OCI-LY1 (cell line): ENCODE measurements at regions not wholly inside any gene's neighbourhood (a gene's known extent, or its start where the extent isn't known, plus 50 kb on each side); places are given as distances from the start of the nearest gene placed in this dataset.

Experiments
- H2AFZ ChIP-seq: fragments of 200-600 bp; sonication (generic), shearing (Covaris generic); 2 replicates; pipeline ENCODE4 v1.6.0; 2014; ENCODE audit warnings: antibody characterized with exemption, mild to moderate bottlenecking, low read length
- H3F3A ChIP-seq: fragments of 200-600 bp; sonication (generic), shearing (Covaris generic); 2 replicates; pipeline ENCODE4 v1.6.0; 2014; ENCODE audit warnings: mild to moderate bottlenecking, antibody characterized with exemption, low read length, moderate library complexity; ENCODE audit not compliant: insufficient read depth
- H3K27ac ChIP-seq: fragments of 200-600 bp; sonication (generic); 2 replicates; pipeline ENCODE4 v1.5.1; 2014; ENCODE audit warnings: low read length, mixed run types, mild to moderate bottlenecking, low read depth; ENCODE audit not compliant: poor library complexity, severe bottlenecking
- H3K27me3 ChIP-seq: fragments of 200-600 bp; sonication (generic); 2 replicates; pipeline ENCODE4 v1.6.0; 2014; ENCODE audit warnings: antibody characterized with exemption, mild to moderate bottlenecking, low read length, moderate library complexity; ENCODE audit not compliant: insufficient read depth
- H3K36me3 ChIP-seq: fragments of 200-600 bp; sonication (generic); 2 replicates; pipeline ENCODE4 v1.6.1; 2014; ENCODE audit warnings: mild to moderate bottlenecking, antibody characterized with exemption, low read length, moderate library complexity, mixed read lengths; ENCODE audit not compliant: insufficient read depth
- H3K4me1 ChIP-seq: fragments of 200-600 bp; sonication (generic); 2 replicates; pipeline ENCODE4 v1.5.1; 2014; ENCODE audit warnings: mild to moderate bottlenecking, low read length, moderate library complexity; ENCODE audit not compliant: insufficient read depth, severe bottlenecking
- H3K4me2 ChIP-seq: fragments of 200-600 bp; sonication (generic), shearing (Covaris generic); 2 replicates; pipeline ENCODE4 v1.6.1; 2014; ENCODE audit warnings: low read length
- H3K4me3 ChIP-seq: fragments of 200-600 bp; sonication (generic); 2 replicates; pipeline ENCODE4 v1.5.1; 2014; ENCODE audit warnings: low read length, low read depth, mild to moderate bottlenecking, mixed read lengths; ENCODE audit not compliant: poor library complexity, severe bottlenecking
- H3K79me2 ChIP-seq: fragments of 200-600 bp; shearing (Covaris generic); 2 replicates; pipeline ENCODE4 v1.6.1; 2016; ENCODE audit warnings: mixed run types, low read length, mixed read lengths; ENCODE audit not compliant: insufficient read depth
- H3K9ac ChIP-seq: fragments of 200-600 bp; sonication (generic), shearing (Covaris generic); 2 replicates; pipeline ENCODE4 v1.6.1; 2014; ENCODE audit warnings: mild to moderate bottlenecking, low read length, mixed read lengths
- H3K9me2 ChIP-seq: fragments of 200-600 bp; sonication (generic), shearing (Covaris generic); 2 replicates; pipeline ENCODE4 v1.6.1; 2014; ENCODE audit warnings: low read depth, mild to moderate bottlenecking, low read length, mixed read lengths
- H3K9me3 ChIP-seq: fragments of 200-600 bp; shearing (Covaris generic); 2 replicates; pipeline ENCODE4 v1.6.1; 2014; ENCODE audit warnings: low read length, mixed read lengths
- H4K20me1 ChIP-seq: fragments of 200-600 bp; sonication (generic), shearing (Covaris generic); 2 replicates; pipeline ENCODE4 v1.6.0; 2016; ENCODE audit warnings: mild to moderate bottlenecking, low read length; ENCODE audit not compliant: insufficient read depth
- EZH2 ChIP-seq: fragments of 200-600 bp; sonication (generic), shearing (Covaris generic); IDR thresholded peaks from 2 replicates; pipeline ENCODE4 v1.8.0; 2017; ENCODE audit warnings: borderline replicate concordance, mixed run types, mild to moderate bottlenecking, antibody characterized with exemption, low read length, moderate library complexity, mixed read lengths
- TF ChIP-seq, protein P1 (sequence below): fragments of 200-600 bp; sonication (generic), shearing (Covaris generic); IDR thresholded peaks from 2 replicates; pipeline ENCODE4 v1.5.1; 2017; ENCODE audit warnings: mild to moderate bottlenecking, antibody characterized with exemption, low read length, moderate library complexity, mixed read lengths

DNA sequence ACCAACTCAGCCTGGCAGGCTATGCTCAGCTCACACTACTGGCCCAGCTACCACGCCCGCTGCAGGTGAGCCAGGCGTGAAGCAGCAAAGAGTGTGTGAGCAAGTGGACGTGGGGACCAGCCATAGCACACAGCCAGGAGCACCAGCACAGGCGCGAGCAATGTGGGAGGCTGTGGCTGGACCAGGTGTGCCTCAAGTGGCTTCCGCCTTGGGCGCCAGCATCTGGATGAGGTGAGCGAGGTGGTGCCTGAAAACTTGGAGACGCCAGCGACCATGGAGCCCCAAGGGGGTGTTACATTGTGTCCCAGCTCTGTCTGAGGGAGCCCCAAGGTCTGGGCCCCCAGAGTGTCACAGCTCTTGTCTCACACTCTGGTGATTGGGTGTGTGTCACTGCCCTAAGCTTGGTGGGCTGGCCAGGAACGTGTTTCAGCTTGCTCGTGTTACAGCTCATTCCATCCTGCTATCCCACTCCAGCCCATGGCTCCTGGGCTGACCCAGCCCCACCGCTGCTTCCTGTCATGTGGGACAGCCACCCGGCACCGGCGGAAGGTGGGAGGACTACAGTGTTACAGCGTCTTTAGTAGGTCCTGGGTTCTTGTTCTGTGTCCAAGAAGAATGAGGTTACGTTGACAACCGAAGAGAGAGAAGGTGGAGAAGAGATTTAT lies 508.0 kb upstream of the MMS22L start:
- no peak overlapping the region for H3K27ac ChIP-seq
- no peaks in the 10 kb centered on the region for H3K9me3 ChIP-seq
- no peaks in the 10 kb centered on the region for H3K4me1 ChIP-seq
- H3K36me3 ChIP-seq = no peaks in the 10 kb centered on the region
- H3K4me3 ChIP-seq = no peak overlapping the region
- no peaks in the 10 kb centered on the region for H3F3A ChIP-seq
- no peaks in the 10 kb centered on the region for H3K9me2 ChIP-seq
- no peak overlapping the region for H3K4me2 ChIP-seq
- H2AFZ ChIP-seq = no peak overlapping the region
- H3K27me3 ChIP-seq = no peaks in the 10 kb centered on the region
- H4K20me1 ChIP-seq = no peaks in the 10 kb centered on the region
- TF ChIP-seq EZH2 = no peak
- TF ChIP-seq, protein P1, sequence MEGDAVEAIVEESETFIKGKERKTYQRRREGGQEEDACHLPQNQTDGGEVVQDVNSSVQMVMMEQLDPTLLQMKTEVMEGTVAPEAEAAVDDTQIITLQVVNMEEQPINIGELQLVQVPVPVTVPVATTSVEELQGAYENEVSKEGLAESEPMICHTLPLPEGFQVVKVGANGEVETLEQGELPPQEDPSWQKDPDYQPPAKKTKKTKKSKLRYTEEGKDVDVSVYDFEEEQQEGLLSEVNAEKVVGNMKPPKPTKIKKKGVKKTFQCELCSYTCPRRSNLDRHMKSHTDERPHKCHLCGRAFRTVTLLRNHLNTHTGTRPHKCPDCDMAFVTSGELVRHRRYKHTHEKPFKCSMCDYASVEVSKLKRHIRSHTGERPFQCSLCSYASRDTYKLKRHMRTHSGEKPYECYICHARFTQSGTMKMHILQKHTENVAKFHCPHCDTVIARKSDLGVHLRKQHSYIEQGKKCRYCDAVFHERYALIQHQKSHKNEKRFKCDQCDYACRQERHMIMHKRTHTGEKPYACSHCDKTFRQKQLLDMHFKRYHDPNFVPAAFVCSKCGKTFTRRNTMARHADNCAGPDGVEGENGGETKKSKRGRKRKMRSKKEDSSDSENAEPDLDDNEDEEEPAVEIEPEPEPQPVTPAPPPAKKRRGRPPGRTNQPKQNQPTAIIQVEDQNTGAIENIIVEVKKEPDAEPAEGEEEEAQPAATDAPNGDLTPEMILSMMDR = no peak
- no peaks in the 10 kb centered on the region for H3K79me2 ChIP-seq
- H3K9ac ChIP-seq = no peak overlapping the region

DNA sequence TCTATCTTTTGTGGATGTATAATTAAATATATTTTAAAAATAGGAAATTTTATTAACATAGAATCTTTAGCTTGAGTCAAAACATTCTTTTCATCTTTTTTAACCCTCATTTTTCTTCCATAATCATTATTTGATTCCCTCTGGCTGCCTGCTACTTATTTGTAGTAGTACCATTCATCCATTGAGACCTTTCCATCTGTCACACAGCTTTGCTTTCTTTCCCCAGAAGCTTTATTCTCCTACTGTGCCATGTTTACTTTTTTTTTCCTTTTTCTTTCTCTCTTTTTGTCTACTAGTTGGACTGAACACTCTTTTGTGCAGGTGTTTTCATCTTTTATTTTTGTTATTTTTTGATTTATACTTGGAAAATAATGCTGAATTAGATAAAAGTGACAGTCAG lies 522.6 kb upstream of the MMS22L start:
- Histone ChIP-seq H3K79me2 (no peaks in the 10 kb centered on the region), H3K9ac (no peak overlapping the region), H4K20me1 (no peaks in the 10 kb centered on the region), H3F3A (no peaks in the 10 kb centered on the region), H2AFZ (no peak overlapping the region), H3K4me2 (no peak overlapping the region), H3K9me2 (no peaks in the 10 kb centered on the region), H3K36me3 (no peaks in the 10 kb centered on the region), H3K27ac (no peak overlapping the region), H3K27me3 (no peaks in the 10 kb centered on the region), H3K4me1 (no peaks in the 10 kb centered on the region), H3K9me3 (no peaks in the 10 kb centered on the region), H3K4me3 (no peak overlapping the region)
- TF ChIP-seq, protein P1 = no peak
- TF ChIP-seq EZH2 = no peak

DNA sequence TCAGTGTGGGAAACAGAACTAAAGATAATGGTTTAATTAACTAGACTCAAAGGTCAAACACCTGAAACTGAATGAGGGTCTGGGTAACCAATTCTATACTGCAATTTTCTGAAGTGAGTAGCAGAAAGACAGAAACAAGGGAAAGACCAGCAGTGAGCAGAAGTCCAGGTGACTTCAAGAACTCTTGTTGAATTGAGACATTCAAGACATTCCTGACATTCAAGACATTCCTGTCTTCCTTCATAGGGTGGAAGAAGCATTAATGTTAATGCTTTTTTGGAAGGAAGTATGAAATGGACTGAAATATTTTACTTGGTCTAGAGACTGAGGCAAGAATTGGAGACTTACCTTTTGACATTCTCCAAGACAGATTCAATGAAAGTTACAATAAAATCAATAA lies 529.9 kb upstream of the MMS22L start:
- no peaks in the 10 kb centered on the region for H3K79me2 ChIP-seq
- TF ChIP-seq EZH2 = no peak
- TF ChIP-seq, protein P1 = no peak
- no peaks in the 10 kb centered on the region for H4K20me1 ChIP-seq
- H3K4me2 ChIP-seq = no peak overlapping the region
- no peaks in the 10 kb centered on the region for H3K27me3 ChIP-seq
- no peak overlapping the region for H3K27ac ChIP-seq
- no peaks in the 10 kb centered on the region for H3F3A ChIP-seq
- H3K4me3 ChIP-seq = no peak overlapping the region
- no peaks in the 10 kb centered on the region for H3K9me2 ChIP-seq
- H3K4me1 ChIP-seq = no peaks in the 10 kb centered on the region
- no peaks in the 10 kb centered on the region for H3K36me3 ChIP-seq
- no peak overlapping the region for H3K9ac ChIP-seq
- H2AFZ ChIP-seq = no peak overlapping the region
- H3K9me3 ChIP-seq = no peaks in the 10 kb centered on the region
